ENCODE measurements at regions not wholly inside any gene's neighbourhood (a gene's known extent, or its start where the extent isn't known, plus 50 kb on each side); places are given as distances from the start of the nearest gene placed in this dataset.

DNA sequence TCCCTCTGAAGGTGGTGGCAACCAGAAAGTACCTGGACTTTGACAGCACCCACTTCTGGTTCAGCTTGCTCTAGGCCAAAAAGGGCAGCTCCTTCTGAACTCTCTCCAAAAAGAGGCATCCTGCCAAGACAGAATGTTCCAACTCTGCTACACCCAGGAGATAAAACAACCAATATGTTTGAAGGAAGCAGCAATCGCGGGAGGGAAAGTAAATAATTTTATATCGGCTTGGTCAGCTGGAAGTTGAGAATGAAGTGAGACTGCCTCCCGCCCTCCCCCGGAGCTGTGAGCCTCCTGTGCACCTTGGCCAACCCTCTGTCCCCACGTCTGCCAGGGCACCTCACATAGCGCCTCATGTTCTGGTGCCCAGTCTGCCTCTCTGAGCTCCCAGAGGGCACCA is 130.3 kb upstream of the ATP1A1 start:
- ChIA-PET CTCF (no interaction called here), POLR2A (ENCODE audit: low non-redundant PET) (no interaction called here)
- intact Hi-C loops (cut with micrococcal nuclease; ENCODE audit: unreplicated experiment) = no loop called here
- Histone ChIP-seq H3K4me3 (ENCODE audit: low read depth, low read length, poor library complexity, severe bottlenecking) (no peak overlapping the region), H3K27ac (ENCODE audit: low read depth, low read length, poor library complexity, severe bottlenecking) (no peak overlapping the region), H3K36me3 (ENCODE audit: insufficient read depth, low read length, poor library complexity, severe bottlenecking) (no peaks in the 10 kb centered on the region), H3K9me3 (ENCODE audit: low read depth, low read length, poor library complexity, severe bottlenecking) (no peaks in the 10 kb centered on the region), H3K27me3 (replicated peaks; ENCODE audit: insufficient read depth, low read depth, low read length, poor library complexity) (no peaks in the 10 kb centered on the region), H3K4me1 (ENCODE audit: insufficient read depth, low read length, poor library complexity, severe bottlenecking) (peaks cover 4% of the 10 kb centered on the region)
- DNase-seq (ENCODE audit: low spot score) = no peak
- TF ChIP-seq EZH2 (IDR thresholded peaks at IDR 0.05; ENCODE audit: borderline replicate concordance, low read depth, low read length, poor library complexity, severe bottlenecking) = no peak
- TF ChIP-seq CTCF (conservative IDR thresholded peaks at IDR 0.05; ENCODE audit: low read depth, low read length) = no peak
- no TSS peak for BruUV-seq (replicated peaks)

DNA sequence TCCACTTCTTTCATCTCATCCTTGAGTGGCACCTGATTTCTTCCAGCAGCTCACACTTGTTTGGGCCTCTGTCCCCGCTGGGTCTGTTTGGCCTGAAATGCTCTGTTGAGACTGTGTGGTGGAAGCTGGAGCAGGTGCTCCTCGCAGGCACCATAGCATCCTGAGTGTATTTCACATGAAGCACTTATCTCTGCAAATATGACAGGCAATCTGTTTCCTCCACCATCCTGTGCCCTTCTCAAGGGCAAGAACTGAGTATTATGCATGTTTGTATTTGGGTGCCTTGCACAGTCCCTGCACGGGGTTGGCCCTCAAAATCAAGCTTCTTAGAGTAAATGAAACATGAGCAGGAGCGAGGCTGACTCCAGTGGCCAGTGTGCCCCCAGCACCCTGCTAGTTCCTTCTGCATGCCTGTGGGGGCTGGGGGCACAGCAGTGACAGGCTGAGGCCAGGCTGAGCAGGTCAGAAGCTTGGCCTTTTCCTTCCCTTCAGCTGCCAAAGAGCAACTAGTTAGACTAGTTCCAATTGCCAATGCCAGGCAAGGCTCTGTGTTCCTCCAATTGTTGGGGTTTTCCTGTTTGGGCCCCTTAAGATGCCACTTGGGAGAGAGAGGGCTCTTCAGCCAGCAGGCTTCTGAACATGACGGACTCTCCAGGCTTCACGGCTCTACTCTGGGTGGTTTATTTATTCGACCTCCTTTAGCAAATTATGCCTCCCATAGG is 129.6 kb upstream of the ATP1A1 start:
- POLR2A ChIA-PET (ENCODE audit: low non-redundant PET) = no interaction called here
- DNase-seq (ENCODE audit: low spot score) = no peak
- Histone ChIP-seq H3K27ac (ENCODE audit: low read depth, low read length, poor library complexity, severe bottlenecking) (no peak overlapping the region), H3K36me3 (ENCODE audit: insufficient read depth, low read length, poor library complexity, severe bottlenecking) (no peaks in the 10 kb centered on the region), H3K4me1 (ENCODE audit: insufficient read depth, low read length, poor library complexity, severe bottlenecking) (no peaks in the 10 kb centered on the region), H3K9me3 (ENCODE audit: low read depth, low read length, poor library complexity, severe bottlenecking) (no peaks in the 10 kb centered on the region), H3K27me3 (replicated peaks; ENCODE audit: insufficient read depth, low read depth, low read length, poor library complexity) (no peaks in the 10 kb centered on the region), H3K4me3 (ENCODE audit: low read depth, low read length, poor library complexity, severe bottlenecking) (no peak overlapping the region)
- no TSS peak for BruUV-seq (replicated peaks)
- intact Hi-C loops (cut with micrococcal nuclease; ENCODE audit: unreplicated experiment) = no loop called here
- CTCF ChIA-PET = no interaction called here
- TF ChIP-seq CTCF (conservative IDR thresholded peaks at IDR 0.05; ENCODE audit: low read depth, low read length) = no peak
- no peak for TF ChIP-seq EZH2 (IDR thresholded peaks at IDR 0.05; ENCODE audit: borderline replicate concordance, low read depth, low read length, poor library complexity, severe bottlenecking)

DNA sequence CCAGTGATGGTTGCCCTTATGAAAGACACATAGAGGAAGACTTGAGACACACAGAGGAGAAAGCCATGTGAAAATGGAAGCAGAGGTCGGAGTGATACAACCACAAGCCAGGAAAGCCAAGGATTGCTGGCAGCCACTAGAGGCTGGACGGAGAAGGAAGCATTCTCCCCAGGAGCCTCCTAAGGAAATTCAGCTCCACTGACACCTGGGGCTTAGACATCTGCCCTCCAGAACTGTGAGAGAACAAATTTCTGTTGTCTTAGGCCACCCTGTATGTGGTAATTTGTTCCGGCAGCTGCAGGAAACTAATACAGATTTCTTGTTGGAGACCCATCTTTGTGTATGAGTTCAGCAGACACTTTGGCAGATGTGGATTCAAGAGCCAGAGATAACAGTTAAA is 126.9 kb upstream of the ATP1A1 start:
- Histone ChIP-seq H3K4me1 (ENCODE audit: insufficient read depth, low read length, poor library complexity, severe bottlenecking) (no peaks in the 10 kb centered on the region), H3K36me3 (ENCODE audit: insufficient read depth, low read length, poor library complexity, severe bottlenecking) (no peaks in the 10 kb centered on the region), H3K4me3 (ENCODE audit: low read depth, low read length, poor library complexity, severe bottlenecking) (no peak overlapping the region), H3K27me3 (replicated peaks; ENCODE audit: insufficient read depth, low read depth, low read length, poor library complexity) (no peaks in the 10 kb centered on the region), H3K27ac (ENCODE audit: low read depth, low read length, poor library complexity, severe bottlenecking) (no peak overlapping the region), H3K9me3 (ENCODE audit: low read depth, low read length, poor library complexity, severe bottlenecking) (no peaks in the 10 kb centered on the region)
- no TSS peak for BruUV-seq (replicated peaks)
- no peak for DNase-seq (ENCODE audit: low spot score)
- ChIA-PET POLR2A (ENCODE audit: low non-redundant PET) (no interaction called here), CTCF (no interaction called here)
- intact Hi-C loops (cut with micrococcal nuclease; ENCODE audit: unreplicated experiment) = no loop called here
- no peak for TF ChIP-seq EZH2 (IDR thresholded peaks at IDR 0.05; ENCODE audit: borderline replicate concordance, low read depth, low read length, poor library complexity, severe bottlenecking)
- no peak for TF ChIP-seq CTCF (conservative IDR thresholded peaks at IDR 0.05; ENCODE audit: low read depth, low read length)
